SK-N-DZ (cell line): ENCODE measurements at regions not wholly inside any gene's neighbourhood (a gene's known extent, or its start where the extent isn't known, plus 50 kb on each side); places are given as distances from the start of the nearest gene placed in this dataset.

Source experiments
- DNase-seq: peaks from one replicate; pipeline ENCODE4 v3.0.0-alpha.2; 2015; ENCODE audit warnings: low spot score

DNA sequence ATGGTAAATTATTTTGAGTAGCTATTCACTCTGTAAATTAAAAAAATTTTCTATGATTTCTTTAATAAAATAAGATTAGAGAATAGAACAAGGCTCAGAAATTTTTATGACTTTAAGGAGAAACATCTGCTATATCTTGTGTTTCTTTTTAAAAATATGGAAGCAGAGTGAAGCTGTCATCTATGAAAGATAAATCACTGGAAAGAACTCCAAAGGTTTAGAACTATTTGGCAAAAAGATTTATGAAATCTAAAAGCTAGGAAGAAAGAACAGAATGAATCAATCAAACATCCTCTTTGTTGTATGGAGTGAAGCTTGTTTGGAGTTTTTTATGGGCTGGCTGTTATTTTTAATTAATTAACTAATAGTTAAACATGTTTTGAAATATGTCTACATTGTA, 89.8 kb upstream of the ACTBL2 start:
- no peak for DNase-seq

DNA sequence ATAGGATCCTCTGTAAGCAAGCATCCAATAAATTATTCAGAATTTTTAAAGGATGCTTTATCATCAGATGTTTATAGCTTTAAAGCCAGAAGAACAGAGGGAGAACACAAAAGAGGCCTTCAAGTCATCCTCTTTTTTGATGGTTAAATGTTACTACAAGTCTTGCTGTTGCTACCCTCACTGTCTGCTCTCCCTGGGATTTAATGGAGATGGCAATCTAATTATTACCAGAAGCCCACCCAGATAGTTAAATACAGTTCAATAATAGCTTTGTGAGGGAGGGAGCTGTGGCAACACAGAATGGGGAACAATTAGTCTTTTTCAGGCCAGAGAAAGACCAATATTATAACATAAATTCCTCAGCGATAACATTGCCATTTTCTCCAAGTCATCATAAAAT, 87.0 kb upstream of the ACTBL2 start:
- no peak for DNase-seq

DNA sequence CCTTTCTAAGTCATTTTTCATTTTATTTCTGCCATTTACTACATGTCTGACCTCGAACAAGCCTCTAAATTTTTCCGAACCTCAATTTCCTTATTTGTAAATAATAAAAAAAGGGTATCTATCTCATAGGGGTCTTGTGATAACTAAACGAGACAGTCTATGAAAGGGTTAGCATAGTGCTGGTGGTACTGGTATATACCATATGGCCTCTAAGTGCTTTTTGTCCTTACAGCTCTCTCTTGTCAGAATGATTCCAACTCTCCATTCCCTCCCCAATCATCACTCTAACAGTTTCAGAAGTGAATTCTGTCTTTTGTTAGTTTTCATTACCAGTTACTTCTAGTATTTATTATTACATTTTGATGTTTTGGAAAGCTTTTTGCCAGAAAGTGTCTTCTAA, 85.5 kb upstream of the ACTBL2 start:
- DNase-seq = no peak

DNA sequence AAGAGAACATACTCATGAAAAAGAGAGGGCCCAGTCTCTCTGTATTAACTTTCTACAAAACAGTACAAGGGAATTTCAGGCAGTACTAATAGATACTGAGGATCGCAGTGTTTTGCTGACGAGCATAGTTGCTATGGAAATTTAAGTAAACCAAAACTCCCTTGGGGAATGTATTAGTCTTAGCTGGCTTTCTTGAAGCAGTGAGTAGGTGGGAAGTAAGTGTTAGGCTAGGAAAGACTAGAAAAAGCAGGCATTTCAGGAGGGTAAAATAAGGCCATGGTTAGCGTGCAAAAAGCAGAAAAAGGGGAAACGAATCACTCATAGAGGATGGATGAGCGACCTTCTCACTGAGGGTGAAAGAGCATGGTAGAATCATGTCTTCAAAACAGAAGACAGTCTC, 84.3 kb upstream of the ACTBL2 start:
- DNase-seq = no peak

DNA sequence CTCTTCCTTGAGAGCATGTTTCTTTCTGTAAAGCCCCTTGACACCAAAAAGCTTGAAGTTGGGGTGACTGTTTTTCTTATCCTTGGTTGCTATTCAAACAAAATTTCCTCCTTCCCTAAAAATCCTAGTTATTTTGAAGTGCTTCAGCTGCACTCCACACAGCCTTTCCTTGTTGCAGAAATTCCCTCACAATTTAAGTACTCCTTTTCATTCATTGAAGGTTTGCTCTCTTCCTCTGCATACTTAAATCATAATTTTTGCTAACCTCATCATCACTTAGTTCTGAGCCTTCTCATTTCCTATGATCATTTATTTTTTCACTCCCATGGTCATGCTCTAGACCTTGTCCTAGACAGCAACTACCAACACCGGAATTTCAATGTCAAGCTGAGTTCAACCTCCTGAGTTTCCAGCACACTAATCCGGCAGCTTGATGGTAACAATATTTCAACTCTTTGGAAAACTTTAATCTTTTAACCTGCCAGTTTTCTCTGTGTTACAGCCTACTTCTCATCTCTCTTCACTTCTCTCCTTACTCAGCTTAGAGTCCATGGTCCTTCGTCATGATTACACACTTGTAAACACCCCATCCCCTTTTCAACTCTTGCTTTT, 78.7 kb upstream of the ACTBL2 start:
- DNase-seq = no peak

GRCh38 chr5:57559110-57559635, 76.6 kb upstream of the ACTBL2 start:
- no peak for DNase-seq

DNA sequence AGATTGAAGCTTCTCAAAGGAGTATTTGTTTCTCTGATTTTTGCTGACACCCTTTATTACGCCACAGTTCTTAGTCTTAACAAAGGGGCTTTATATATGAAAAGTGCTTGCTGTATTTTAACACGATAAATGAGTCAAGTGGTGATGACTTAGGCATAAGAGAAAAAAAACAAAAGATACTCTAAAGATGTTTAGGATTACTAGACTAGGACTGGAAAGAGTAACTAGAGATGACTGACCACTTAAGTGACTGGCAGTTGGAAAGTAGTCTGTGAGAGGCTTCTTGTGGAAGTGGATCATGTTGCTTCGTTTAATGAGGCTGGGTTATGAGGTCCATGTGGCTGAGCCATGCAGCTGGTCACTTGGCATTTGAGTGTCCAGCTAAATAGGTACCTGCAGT, 69.4 kb upstream of the ACTBL2 start:
- DNase-seq = no peak

DNA sequence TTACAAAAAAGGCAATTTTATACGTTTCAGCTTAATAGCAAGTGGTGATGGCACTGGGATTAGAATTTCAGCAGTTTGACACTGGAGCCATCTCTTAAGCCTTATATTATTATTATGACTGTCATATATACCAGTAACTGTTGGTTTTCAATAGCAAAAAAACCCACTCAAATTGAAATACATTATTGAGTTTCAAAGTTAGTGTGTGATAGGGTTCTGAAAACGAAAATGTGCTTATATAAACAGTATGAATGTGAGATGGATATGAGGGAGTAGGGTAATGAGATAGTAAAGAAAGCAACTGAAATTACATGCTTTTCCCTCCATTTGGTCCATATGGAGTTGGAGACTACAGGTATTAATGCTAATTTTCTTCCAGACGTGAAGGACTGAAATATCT, 68.6 kb upstream of the ACTBL2 start:
- no peak for DNase-seq

DNA sequence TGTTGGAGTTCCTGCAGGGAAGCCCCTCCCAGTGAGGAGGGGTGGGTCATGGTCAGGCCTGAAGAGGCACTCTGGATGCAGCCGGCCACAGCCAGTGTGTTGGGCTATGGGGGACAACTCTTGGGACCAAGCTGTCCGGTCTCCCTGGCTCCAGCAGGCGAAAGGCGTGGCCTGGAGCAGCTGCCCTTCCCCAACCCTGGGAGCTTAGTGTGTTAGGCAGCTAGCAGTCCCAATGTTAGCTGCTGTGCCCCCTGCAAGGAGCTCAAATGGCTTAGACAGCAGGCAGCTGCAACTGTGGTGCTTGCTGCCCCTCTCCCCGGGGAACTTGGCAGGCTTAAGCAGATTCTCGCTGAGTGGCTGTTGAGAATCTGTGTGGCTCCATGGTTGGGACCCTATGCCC, 67.5 kb upstream of the ACTBL2 start:
- no peak for DNase-seq

DNA sequence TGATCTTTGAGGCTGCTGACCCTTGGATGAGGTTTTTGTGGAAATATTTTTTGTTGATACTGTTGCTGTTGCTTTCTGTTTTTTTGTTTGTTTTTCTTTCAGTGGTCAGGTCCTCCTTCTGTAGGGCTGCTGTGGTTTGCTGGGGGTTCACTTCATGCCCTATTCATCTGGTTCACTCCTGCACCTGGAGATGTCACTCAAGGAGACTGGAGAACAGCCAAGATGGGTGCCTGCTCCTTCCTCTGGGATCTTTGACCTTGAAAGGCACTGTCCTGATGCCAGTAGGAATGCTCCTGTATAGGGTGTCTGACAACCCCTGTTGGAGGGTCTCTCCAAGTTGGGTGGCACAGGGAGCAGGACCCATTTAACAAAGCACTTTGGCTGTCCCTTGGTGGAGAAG, 67.0 kb upstream of the ACTBL2 start:
- no peak for DNase-seq

DNA sequence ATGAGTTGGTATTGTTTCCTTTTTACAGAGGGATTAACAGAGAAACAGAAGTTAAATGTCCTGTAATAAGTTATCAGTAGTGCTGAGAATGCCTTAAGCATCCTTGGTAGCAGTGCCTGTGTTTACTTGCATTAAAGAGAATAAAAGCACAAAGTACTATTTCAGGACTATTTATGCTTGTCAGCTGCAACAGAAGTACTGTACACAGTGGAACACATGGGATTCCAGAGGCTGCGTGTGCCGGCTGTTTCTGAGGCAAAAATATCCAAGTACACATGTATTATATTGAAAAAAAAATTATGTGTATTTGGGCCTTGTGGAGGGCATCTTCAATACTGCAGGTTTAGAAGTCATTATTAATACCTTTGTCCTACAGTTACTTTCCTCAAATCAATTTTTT, 58.2 kb upstream of the ACTBL2 start:
- DNase-seq = no peak

DNA sequence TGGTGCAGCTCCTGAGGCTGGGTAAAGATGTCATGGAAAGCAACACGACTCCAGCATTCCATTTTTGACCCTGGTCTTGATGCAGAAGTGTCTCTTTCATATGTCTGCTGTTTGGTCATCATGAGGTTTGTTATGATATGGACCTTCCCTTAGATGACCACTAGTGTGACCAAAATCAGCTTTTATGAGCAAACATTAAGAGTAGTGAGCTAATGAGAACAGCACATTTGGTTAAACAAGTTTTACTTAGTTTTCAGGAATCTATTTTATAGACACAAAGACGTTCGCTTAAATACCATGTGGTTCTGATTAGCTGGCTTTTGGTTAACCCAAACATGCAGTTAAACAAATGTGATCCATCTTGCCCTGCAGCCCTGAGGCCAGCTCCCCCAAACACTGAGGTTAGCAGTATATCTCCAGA, 56.7 kb upstream of the ACTBL2 start:
- DNase-seq = no peak

- DNase-seq = no peak
Observed at GRCh38 chr5:57538341-57538955, 55.8 kb upstream of the ACTBL2 start.

GRCh38 chr5:57537811-57538210, 55.2 kb upstream of the ACTBL2 start:
- DNase-seq = no peak

DNA sequence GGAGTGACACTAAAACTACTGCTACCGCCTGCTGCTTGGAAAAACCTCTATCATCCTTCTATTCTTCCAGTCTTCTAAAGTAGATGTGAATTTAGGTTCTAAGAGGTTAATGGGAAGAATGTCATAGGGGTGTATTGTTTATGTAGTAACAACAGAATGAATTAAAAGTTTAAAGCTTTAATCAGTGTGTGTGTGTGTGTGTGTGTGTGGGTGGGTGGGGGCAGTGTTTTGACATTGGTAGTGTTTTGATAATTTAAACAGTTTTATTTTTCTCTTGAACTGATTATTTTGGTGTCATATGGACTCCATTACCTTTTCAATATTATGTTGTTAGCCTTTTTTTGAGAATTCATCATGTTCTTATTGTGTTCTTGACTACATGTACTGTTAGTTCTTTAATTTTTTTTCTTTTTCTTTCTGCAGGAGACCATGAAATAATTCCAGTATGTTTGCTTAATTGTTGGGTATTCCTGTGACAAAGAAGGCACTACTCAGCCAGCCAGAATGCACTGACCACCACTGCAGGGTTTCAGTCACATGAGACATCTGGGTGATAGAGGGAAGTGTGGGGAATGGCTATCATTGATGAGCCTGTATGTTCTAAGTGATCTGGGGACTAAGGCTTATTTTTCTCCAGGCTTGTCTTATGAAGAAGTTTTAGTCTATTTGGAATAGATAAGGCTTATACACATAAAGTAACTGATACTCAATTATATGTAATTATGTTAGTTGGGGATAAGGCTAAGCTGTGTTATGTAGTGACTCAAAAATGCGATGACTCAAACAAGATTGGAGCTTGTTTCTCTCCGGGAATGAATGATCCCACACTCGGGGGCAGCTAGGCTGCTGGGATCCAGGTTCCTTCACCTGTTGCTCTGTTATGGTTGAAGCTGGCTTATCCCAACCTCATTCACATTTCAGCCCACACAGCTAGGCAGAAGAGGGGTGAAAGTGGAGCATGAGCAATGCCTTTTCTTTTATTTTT, 50.2 kb upstream of the ACTBL2 start:
- no peak for DNase-seq
